Hematopoietic multipotent progenitor cell treated with erythropoietin and hydrocortisone succinate and interleukin-3 and kit ligand, for 15 days (in vitro differentiated cells): ENCODE measurements at regions not wholly inside any gene's neighbourhood (a gene's known extent, or its start where the extent isn't known, plus 50 kb on each side); places are given as distances from the start of the nearest gene placed in this dataset.

Experiments used
- DNase-seq: peaks from one replicate; pipeline ENCODE4 v3.0.0-alpha.2; 2015; ENCODE audit warnings: low spot score

DNA sequence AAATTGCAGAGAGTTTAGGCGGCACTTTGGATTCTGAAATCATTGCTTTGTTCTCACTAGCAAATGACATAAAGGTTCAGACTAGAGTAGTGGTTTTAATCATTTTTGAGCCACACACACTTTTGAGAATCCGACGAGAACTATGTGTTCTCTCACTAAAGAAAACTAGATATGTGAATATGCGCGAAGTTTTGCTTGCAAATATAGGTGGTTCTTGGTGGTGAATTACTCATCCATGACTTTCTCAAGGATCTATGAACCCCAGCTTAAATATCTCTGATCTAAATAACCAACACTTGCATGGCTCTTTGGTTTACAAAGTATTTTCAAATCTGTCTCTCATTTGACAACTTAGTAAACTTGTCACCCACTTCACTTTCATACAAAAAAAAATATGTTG lies 54.8 kb downstream of the NOG start:
- no peak for DNase-seq

DNA sequence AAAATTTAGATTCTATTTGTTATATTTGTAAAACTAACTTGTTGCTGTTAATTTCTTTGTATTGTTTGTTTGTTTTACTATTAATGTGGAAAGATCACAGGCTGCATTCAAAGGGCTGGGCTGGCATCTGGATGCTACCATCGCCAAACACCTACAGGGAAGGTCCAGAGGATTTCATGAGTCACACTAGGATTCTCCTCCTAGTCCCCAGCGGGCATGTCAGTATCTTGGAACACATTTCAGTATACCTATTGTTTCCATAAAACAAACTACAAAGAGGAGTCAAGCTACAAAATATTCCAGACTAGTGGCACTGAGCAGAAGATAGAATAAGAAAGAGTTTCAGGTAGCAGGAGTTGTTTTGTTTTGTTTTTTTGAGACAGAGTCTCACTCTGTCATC lies 55.3 kb downstream of the NOG start:
- DNase-seq: no peak

DNA sequence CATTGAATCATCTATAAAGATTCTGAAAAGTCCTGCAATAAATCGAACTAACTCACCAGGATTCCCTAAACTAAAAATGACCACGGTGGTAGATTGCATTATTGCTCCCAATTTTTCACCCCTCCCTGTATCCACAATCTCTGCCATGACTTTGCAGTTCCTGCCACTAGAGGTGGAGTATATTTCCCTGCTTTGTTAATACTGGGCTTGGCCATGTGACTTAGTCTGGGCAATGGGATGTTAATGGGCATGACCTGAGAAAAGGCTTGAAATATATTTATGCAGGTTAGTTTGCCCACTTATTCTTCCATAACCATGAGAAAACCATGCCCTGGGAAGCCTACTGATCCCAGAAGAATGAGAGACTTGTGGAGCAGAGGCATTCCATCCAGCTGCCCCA lies 59.1 kb downstream of the NOG start:
- DNase-seq: no peak

DNA sequence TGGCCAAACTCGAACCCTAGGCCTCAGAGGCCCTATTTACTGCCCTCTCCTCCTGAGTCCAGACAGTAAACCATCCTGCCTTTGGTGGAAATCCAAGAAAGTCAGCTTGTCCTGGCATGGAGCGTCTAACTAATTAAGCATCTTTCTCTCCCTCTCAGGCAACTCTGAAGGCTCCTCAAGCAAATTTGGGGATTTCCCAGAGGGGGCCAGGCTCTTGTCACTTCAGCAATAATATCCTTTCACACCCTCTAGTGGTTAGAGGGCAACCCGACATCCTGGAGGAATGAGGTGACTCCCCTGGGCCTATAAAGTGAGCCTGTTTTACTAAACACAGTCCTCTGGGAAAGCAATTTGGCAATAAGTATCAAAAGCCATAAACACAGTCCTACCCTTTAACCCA lies 60.4 kb downstream of the NOG start:
- no peak for DNase-seq

DNA sequence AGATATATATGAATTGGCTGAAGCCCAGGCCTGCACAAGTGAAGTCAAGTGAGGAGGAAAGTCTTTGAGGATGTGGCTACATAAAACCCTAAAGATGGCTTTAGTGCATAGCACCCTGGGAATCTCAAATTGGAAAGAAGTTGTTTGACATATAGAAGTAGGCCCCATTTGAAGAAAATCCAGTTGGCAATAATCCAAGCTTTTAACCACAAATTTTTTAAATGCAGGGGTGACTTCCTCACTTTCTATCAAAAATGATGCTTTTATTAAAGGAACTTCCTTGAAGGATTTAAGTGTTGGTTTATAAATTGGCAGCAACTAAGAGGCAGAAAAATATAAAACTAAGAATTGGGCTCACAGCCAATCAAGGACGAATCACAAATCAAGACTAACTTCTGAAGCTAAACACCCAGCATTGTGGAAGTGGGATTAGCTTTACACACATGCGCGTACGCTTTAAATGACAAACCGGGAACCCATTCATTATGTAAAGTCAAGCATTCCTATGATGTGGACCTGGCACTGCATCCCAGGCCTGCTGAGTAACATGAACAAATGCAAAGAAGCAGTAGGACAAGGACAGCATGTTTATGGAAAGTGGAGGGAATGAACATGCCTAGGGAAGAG lies 63.3 kb downstream of the NOG start:
- DNase-seq: no peak

DNA sequence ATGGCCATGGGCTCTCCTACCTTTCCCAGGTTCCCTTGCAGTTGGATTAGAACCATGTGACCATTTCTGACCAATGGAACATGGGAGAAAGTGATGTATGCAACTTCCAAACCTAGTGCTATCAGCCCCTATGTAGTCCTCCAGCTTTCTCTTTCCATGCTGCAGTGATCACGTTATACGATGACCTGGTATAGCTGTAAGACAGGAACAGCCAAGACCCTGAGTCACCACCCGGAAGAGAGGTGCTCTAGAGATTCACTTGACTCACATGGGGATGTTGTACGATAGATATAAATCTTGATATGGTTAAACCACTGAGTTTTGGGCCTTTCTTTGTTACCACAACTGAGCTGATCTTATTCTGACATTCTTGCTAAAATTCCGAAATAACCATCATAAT lies 65.1 kb downstream of the NOG start:
- DNase-seq: no peak

DNA sequence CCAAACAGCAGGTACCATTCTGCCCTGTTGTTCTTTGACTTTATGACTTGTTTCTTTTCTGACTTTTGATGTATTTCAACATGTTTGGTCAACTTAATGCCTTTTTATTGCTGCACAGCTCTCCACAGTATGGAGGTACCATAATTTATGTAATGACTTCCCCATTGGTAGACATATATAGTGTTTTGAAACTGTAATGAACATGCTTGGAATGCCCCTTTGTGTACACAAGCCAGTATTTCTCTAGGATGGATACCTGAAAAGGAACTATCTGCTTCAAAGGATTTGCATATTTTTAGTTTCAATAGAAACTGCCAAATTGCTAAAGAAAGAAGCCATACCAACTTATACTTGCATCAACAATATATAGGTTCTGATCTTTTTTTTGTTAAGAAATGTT lies 66.1 kb downstream of the NOG start:
- no peak for DNase-seq

DNA sequence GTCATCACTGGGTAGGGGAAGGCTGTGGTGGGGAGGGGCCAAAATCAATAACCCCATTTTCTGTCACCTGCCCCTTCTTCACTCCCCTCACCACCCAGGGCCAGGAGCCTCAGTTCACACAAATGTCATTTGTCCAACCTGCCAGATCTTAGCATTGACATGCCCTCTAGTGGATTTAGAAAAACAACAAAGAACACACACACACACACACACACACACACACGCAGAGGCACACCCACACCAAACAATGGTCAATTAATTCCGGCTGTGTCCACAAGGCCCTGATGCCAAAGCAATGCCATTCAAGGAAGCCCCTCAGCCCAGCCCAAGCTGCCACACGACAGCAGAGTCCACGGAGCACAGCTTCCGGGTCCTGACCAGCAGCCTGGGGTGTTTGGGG lies 68.4 kb downstream of the NOG start:
- DNase-seq: no peak

DNA sequence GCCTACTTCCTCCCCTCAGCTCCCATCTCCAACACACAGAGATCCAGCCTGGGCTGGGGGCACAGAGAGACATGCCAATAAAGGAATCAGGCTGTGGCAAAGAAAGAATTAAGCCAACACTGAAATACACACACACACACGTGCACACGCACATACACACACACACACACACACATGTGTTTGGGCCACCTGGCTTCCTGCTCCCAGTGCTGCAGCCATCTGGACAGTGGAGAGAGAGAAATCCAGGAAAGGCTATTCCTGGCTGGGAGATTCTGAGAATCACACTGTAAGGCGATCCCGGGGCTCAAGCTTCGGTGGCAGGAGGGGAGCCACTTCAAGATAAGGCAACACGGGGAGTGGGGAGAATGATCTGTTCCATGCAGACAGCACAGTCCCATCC lies 72.4 kb downstream of the NOG start:
- DNase-seq: no peak

DNA sequence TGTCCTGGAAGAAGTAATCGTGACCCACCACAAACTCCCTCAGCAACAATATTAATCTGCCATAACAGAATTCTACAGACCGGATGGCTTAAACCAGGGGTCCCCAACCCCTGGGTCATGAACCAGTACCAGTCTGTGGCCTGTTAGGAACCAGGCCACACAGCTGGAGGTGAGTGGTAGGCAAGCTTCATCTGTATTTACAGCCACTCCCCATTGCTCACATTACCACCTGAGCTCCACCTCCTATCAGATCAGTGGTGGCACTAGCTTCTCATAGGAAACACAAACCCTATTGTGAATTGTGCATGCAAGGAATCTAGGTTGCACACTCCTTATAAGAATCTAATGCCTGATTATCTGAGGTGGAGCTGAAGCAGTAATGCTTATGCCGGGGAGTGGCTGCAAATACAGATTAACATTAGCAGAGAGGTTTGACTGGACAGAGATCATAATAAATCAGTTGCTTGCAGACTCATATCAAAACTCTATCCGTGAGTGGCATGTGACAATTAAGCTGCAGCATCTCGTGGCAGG lies 74.5 kb downstream of the NOG start:
- DNase-seq: no peak

DNA sequence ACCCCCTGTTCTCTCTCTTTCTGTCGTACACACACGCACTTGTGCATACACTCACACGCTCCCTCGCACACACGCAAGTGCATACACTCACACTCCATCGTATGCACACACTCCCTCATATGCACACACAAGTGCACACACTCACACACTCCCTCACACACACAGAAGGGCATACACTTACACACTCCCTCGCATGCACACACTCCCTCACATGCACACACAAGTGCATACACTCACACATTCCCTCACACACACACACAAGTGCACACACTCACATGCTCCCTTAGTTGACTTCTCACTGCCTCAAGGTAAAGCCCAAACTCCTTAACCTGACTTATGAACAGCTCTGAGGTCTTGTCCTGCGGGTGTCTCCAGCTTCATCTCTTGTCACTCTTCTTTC lies 78.7 kb downstream of the NOG start:
- no peak for DNase-seq

DNA sequence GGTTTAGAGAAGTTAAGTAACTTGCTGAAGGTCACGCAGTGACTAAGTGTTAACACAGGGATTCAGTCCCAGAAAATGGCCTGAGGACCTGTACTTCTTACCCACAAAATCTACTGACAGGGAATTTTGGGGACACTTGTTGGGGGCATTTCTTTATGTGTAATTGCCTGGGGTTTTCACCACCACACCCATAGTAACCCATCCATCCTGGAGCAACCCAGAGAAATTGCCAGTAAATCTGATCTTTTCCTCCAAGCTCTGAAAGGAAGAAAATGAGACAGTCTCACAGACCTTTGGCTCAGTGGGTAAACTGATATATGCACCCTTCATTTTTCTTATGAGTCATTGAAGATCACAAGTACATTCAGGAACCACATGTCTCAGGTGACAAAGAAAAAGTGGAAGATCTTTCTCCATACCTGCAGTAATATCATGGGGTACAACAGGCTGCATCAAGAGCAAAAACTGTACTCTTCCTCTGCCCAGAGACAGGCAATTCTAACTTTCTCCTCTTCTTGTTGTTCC lies 81.0 kb downstream of the NOG start:
- DNase-seq: no peak

DNA sequence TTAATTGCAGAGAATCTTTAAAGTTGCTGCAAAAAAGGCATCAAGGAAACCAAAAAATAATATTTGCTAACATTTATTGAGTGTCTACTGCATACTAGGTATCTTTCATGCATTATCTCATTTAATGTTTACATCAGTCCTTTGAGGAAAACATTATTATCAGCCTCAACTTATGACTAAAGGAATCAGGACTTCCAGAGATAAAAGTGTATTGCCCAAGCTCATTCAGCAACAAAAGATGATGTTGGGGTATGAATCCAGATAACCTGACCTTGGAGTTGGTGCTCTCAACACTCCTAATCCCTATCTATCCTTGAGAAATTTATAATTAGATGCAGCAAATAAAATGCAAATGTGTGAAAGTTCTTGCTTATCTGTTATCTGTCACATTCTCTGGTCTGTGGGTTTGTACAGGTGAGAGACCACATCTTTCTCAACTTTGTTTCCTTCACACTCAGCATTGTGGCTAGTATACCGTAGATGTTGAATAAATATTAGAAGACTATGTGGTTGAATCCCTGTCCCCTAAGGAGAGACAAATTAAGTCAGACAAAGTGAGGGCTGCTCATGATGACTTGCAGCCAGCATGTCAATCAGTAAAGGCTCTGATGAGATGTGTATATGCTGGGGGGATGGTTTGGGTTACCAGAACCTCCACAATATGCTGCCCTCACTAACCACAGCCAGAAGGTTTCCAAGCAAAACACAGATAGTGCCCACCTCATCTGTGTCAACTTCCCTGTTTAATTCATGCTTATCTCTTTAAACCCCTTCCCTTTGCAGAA lies 82.6 kb downstream of the NOG start:
- DNase-seq: no peak

DNA sequence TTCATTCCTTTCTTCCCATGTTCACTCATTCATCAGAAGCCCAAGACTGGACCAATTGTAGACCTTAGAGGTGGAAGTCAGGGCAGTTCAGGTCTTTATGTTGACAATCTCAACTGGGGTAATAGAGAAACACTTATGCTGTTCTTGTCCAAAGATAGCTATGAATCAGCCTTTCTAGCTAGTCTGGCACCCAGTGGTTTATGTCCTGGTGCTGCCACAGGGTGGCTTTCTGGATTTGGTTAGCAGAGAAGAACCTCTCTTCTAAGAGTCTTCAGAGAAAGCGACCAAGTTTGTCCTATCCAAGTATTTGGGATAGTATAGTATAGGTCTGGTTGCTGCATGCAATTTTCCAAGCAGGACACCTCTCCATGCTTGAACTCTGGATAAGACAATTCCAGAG lies 83.3 kb downstream of the NOG start:
- DNase-seq: no peak

DNA sequence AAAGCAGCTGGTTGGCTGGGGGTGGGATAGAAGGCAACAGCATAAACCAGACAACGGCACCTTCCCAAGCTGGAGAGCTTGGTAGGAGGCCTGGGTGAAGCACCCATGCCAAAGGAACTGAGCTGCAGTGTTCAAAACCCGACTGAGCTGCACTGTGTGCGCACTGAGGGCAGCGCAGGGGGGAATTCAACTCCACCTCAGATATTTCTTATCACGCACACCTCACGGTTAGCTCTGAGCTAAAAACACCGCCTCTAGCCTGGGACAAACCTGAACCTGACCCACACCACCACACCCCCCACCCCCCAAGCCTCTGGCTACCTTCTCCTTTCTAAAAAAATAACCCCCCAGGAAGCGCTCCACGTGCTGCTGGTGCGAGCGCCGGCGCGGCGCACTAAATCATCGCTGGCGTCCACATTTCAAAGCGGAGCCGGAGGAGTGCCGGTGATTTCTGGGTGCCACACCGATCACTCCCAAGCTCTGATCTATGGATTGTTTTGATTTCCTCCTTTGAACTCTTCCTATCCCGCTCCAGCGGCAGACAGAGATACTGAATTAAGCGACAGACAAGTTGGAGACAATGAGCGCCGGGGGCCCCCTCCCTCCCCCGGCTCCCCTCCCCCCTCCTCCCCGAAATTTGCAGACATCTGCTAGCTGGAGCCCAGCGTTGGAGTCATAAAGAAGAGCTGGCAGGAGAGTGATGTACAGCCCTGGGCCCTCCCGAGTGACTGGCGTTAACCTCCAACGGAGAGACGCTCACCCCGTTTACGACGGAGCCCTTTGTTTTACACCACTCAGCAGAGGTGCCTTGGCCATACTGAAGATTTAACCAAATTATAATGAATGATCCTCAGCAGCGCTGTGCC lies 85.0 kb downstream of the NOG start:
- no peak for DNase-seq

DNA sequence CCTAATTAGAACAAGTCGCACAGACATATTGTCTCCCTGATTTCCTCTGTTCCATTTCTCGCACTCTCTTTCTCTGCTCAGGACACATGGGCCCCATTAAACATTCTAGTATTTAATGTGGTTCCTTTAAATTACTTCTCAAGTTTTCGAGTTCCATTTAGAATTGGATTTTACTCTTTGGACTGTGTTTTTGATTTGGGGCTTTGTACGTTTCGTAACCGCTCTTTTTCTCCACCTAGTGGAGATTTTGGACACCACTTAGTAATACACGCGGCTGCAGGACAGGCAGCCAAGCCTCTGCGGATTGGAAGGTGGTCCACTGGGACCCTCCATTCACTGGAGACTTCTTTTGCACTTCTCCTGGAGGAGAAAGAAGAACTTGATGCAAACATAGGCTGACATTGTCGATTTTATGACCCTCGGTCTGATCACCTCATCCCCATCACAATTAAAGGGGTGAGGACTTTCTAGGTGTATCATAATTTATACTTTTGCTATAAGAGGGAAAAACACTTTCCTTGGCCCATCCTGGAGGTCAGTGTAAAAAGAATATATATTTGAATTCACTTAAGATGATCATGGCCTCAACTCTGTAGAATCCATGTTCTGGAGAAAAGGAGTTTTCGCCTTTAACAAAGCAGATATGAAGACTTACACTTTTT lies 85.7 kb downstream of the NOG start:
- no peak for DNase-seq

DNA sequence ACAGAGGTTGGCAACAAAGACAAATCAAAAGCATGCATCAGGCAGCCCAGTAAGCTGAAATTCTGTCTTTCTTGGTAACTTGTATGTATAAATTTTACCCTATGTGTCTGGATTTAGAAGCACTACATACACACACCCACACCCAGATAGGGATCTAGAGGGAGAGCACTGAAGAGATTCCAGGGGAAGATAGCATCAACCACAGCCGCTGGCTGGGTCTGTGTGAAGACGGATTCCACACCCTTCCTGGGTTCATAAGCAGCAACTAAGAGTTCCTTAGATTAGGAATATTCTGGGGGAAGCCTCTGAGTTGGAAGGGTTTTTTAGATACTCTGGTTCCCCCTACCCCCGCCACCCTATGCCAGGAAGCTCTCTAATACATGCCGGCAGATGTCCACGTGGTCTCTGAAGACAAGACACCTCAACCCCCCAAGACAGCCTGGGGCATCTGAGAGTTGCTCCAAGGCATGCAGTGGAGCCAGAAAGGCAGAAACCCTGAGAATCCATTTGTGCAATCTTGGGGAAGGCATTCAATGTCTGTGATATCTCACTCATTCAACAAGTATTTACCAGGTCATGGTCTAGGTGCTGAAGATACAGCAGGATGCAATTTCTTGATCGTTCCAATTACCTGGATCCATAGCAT lies 86.4 kb downstream of the NOG start:
- DNase-seq: no peak

DNA sequence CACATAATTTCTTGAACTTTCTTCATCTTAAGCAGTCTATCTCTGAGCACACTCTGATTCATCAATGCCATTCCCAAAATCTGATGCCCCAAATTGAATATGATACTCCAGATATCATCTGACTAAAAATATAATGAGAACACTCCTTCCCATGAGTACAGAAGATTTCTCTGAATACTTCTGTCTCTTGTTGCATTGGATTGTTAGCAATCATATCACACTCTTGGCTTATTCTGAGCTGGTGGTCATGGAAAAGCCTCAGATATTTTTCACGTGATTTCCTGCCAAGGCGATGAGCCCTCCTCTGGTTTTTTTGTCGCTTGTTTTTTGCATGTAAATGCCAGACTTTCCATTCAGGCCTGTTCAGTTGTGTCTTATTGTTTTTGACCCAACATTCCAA lies 87.2 kb downstream of the NOG start:
- DNase-seq: no peak

DNA sequence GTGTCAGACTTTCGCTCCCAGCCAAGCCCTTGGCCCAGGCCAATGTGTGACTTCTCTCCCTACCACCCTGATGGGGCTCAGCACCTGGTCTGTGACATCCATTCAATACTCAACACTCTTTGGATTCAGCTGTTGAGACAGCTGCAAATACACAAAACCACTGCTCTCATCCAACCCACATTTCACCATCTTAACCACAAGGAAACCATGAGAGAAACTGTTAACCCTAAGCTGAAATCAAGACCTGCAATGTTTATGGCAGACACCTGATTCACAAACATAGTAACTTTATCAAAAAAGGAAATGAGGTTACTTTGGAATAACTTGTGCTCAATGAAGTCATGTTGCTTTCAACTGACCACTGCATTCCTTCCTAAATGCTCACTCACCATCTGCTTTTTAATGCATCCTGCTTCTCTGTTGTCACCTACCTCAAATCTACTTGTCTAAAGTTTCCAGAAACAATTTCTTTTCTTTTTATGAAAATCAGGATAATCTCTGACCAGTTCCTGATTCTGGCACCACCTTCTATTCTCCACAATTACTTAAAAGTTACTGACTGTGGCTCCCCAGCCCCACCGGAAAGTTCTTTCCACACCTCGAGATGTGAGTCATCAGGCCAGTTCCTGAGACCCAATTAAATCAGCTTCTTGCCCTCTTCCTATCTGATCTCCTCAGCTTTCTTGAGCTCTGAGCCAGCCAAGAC lies 88.2 kb downstream of the NOG start:
- DNase-seq: no peak

DNA sequence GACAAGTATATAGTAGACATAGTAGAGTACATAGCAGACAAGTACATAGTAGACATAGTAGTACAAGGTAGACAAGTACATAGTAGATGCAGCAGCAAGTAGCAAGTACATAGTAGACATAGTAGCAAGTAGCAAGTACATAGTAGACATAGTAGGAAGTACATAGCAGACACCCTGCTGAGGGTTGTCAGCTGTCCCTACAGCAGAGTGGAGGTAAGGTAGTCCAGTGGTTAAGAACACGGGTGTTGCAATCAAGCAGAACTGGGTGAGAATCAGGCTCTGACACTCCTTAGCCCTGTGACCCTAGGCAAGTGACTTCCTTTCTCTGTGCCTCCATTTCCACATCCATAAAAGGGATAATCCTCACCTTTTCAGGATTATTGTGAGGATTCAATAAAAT lies 94.7 kb downstream of the NOG start:
- DNase-seq: no peak
